ENCODE measurements at regions not wholly inside any gene's neighbourhood (a gene's known extent, or its start where the extent isn't known, plus 50 kb on each side); places are given as distances from the start of the nearest gene placed in this dataset.

- TF ChIP-seq EZH2 (IDR thresholded peaks at IDR 0.05; ENCODE audit: insufficient read depth, low read length): no peak
- no peak for TF ChIP-seq CTCF (IDR thresholded peaks at IDR 0.05; ENCODE audit: insufficient read depth, low read depth, low read length)
- Histone ChIP-seq H3K4me1 (ENCODE audit: insufficient read depth, low read length) (no peaks in the 10 kb centered on the region), H3K79me2 (ENCODE audit: insufficient read depth, low read length) (no peaks in the 10 kb centered on the region), H3K9ac (ENCODE audit: low read length) (no peak overlapping the region), H2AFZ (ENCODE audit: low read depth, low read length) (no peak overlapping the region), H3K36me3 (ENCODE audit: insufficient read depth, low read length) (no peaks in the 10 kb centered on the region), H3K4me2 (ENCODE audit: low read length) (no peak overlapping the region), H3K4me3 (ENCODE audit: insufficient read depth, low read depth, low read length) (no peak overlapping the region), H3K27me3 (ENCODE audit: insufficient read depth, low read length) (no peaks in the 10 kb centered on the region), H3K27ac (ENCODE audit: low read depth, low read length) (no peak overlapping the region), H4K20me1 (ENCODE audit: insufficient read depth, low read length) (no peaks in the 10 kb centered on the region), H3K9me3 (ENCODE audit: insufficient read depth, low read depth, low read length) (no peaks in the 10 kb centered on the region)
- H3K9me3 Mint-ChIP-seq (ENCODE audit: unreplicated experiment): no peaks in the 10 kb centered on the region
- FAIRE-seq: peak; percentile 64
- H3K4me1 Mint-ChIP-seq (ENCODE audit: low read depth, unreplicated experiment): peaks cover 22% of the 10 kb centered on the region
- H3K4me3 Mint-ChIP-seq (ENCODE audit: unreplicated experiment): no peak overlapping the region
- H3K36me3 Mint-ChIP-seq (ENCODE audit: low read depth, unreplicated experiment): no peaks in the 10 kb centered on the region
- peak; percentile 70 for DNase-seq (ENCODE audit: low read depth)
- H3K27me3 Mint-ChIP-seq (ENCODE audit: low read depth, unreplicated experiment): no peaks in the 10 kb centered on the region
- H3K27ac Mint-ChIP-seq (ENCODE audit: unreplicated experiment): peak overlapping the region; percentile 37
These were observed 456.0 kb upstream of the MEF2C start for GRCh38 chr5:89338935-89339334.

GRCh38 chr5:89336111-89336510 lies 453.1 kb upstream of the MEF2C start:
- H3K4me1 Mint-ChIP-seq (ENCODE audit: low read depth, unreplicated experiment): peaks cover 10% of the 10 kb centered on the region
- DNase-seq (ENCODE audit: low read depth) (no peak), FAIRE-seq (peak; percentile 50)
- no peak overlapping the region for H3K4me3 ChIP-seq (ENCODE audit: insufficient read depth, low read depth, low read length)
- no peaks in the 10 kb centered on the region for H3K9me3 Mint-ChIP-seq (ENCODE audit: unreplicated experiment)
- no peaks in the 10 kb centered on the region for H3K27me3 Mint-ChIP-seq (ENCODE audit: low read depth, unreplicated experiment)
- no peaks in the 10 kb centered on the region for H3K79me2 ChIP-seq (ENCODE audit: insufficient read depth, low read length)
- no peaks in the 10 kb centered on the region for H3K4me1 ChIP-seq (ENCODE audit: insufficient read depth, low read length)
- H3K27ac Mint-ChIP-seq (ENCODE audit: unreplicated experiment): no peak overlapping the region
- no peaks in the 10 kb centered on the region for H4K20me1 ChIP-seq (ENCODE audit: insufficient read depth, low read length)
- H3K4me2 ChIP-seq (ENCODE audit: low read length): no peak overlapping the region
- H2AFZ ChIP-seq (ENCODE audit: low read depth, low read length): no peak overlapping the region
- no peaks in the 10 kb centered on the region for H3K36me3 Mint-ChIP-seq (ENCODE audit: low read depth, unreplicated experiment)
- no peak overlapping the region for H3K4me3 Mint-ChIP-seq (ENCODE audit: unreplicated experiment)
- H3K27me3 ChIP-seq (ENCODE audit: insufficient read depth, low read length): no peaks in the 10 kb centered on the region
- H3K27ac ChIP-seq (ENCODE audit: low read depth, low read length): no peak overlapping the region
- TF ChIP-seq EZH2 (IDR thresholded peaks at IDR 0.05; ENCODE audit: insufficient read depth, low read length) (no peak), CTCF (IDR thresholded peaks at IDR 0.05; ENCODE audit: insufficient read depth, low read depth, low read length) (no peak)
- H3K9me3 ChIP-seq (ENCODE audit: insufficient read depth, low read depth, low read length): no peaks in the 10 kb centered on the region
- no peaks in the 10 kb centered on the region for H3K36me3 ChIP-seq (ENCODE audit: insufficient read depth, low read length)
- no peak overlapping the region for H3K9ac ChIP-seq (ENCODE audit: low read length)

GRCh38 chr5:89330140-89330539 lies 447.2 kb upstream of the MEF2C start:
- H3K27ac Mint-ChIP-seq (ENCODE audit: unreplicated experiment): no peak overlapping the region
- Histone ChIP-seq H3K4me3 (ENCODE audit: insufficient read depth, low read depth, low read length) (no peak overlapping the region), H2AFZ (ENCODE audit: low read depth, low read length) (no peak overlapping the region), H3K4me2 (ENCODE audit: low read length) (no peak overlapping the region), H3K9me3 (ENCODE audit: insufficient read depth, low read depth, low read length) (no peaks in the 10 kb centered on the region), H3K79me2 (ENCODE audit: insufficient read depth, low read length) (no peaks in the 10 kb centered on the region), H4K20me1 (ENCODE audit: insufficient read depth, low read length) (no peaks in the 10 kb centered on the region), H3K36me3 (ENCODE audit: insufficient read depth, low read length) (no peaks in the 10 kb centered on the region), H3K27me3 (ENCODE audit: insufficient read depth, low read length) (no peaks in the 10 kb centered on the region), H3K4me1 (ENCODE audit: insufficient read depth, low read length) (no peaks in the 10 kb centered on the region), H3K9ac (ENCODE audit: low read length) (no peak overlapping the region), H3K27ac (ENCODE audit: low read depth, low read length) (no peak overlapping the region)
- H3K27me3 Mint-ChIP-seq (ENCODE audit: low read depth, unreplicated experiment): no peaks in the 10 kb centered on the region
- DNase-seq (ENCODE audit: low read depth): no peak
- H3K4me3 Mint-ChIP-seq (ENCODE audit: unreplicated experiment): no peak overlapping the region
- FAIRE-seq: no peak
- H3K9me3 Mint-ChIP-seq (ENCODE audit: unreplicated experiment): no peaks in the 10 kb centered on the region
- peaks cover under 1% of the 10 kb centered on the region for H3K4me1 Mint-ChIP-seq (ENCODE audit: low read depth, unreplicated experiment)
- TF ChIP-seq EZH2 (IDR thresholded peaks at IDR 0.05; ENCODE audit: insufficient read depth, low read length) (no peak), CTCF (IDR thresholded peaks at IDR 0.05; ENCODE audit: insufficient read depth, low read depth, low read length) (no peak)
- H3K36me3 Mint-ChIP-seq (ENCODE audit: low read depth, unreplicated experiment): no peaks in the 10 kb centered on the region
